HEK293 (cell line): ENCODE measurements at regions not wholly inside any gene's neighbourhood (a gene's known extent, or its start where the extent isn't known, plus 50 kb on each side); places are given as distances from the start of the nearest gene placed in this dataset.
A peak's percentile ranks its signal among the peaks of the same experiment; 100 is the strongest.

Source experiments
- CTCF ChIA-PET: fragments of 350-600 bp; formaldehyde crosslinking; extraction: SDS; loops from one replicate; lab custom pipeline; 2021; ENCODE audit warnings: antibody characterized with exemption; lab: Yijun Ruan, JAX
- POLR2A ChIA-PET: fragments of 300-600 bp; formaldehyde crosslinking; extraction: SDS; loops from one replicate; lab custom pipeline; 2020; ENCODE audit warnings: antibody characterized with exemption, inconsistent platforms; lab: Yijun Ruan, JAX
- H3K27ac ChIP-seq: fragments of 200-500 bp; sonication (Bioruptor generic); 2 replicates; pipeline ENCODE4 v1.5.1; 2014; ENCODE audit warnings: low read depth, low read length, control low read depth, inconsistent platforms; ENCODE audit errors: extremely low read depth
- H3K36me3 ChIP-seq, 2 experiments: fragments of 200-500 bp in 1 of 2; sonication (Bioruptor generic) in 1 of 2; 1 replicate in 1 of 2; 2 replicates in 1 of 2; pipeline ENCODE4 v1.5.1; 2014 to 2017; ENCODE audit warnings: inconsistent platforms in 2 of 2, low read length in 2 of 2; ENCODE audit not compliant: control insufficient read depth in 2 of 2, insufficient read depth in 1 of 2
- H3K4me1 ChIP-seq: fragments of 200-500 bp; sonication (Bioruptor generic); 2 replicates; pipeline ENCODE4 v1.5.1; 2014; ENCODE audit warnings: mild to moderate bottlenecking, low read length, inconsistent platforms; ENCODE audit not compliant: control insufficient read depth, insufficient read depth
- H3K4me3 ChIP-seq: 2 replicates; pipeline ENCODE4 v1.5.1; 2011; ENCODE audit warnings: low read depth, mild to moderate bottlenecking, control low read depth, low read length, moderate library complexity
- H3K9me3 ChIP-seq: fragments of 200-500 bp; sonication (Bioruptor generic); 2 replicates; pipeline ENCODE4 v1.5.1; 2014; ENCODE audit warnings: low read depth, low read length, inconsistent platforms; ENCODE audit not compliant: control insufficient read depth, insufficient read depth
- KLF10 ChIP-seq: fragments of 450-650 bp; IDR thresholded peaks from 2 replicates; pipeline ENCODE4 v1.5.1; 2018; ENCODE audit warnings: missing biosample characterization, mild to moderate bottlenecking, missing genetic modification characterization
- OSR2 ChIP-seq: fragments of 450-650 bp; formaldehyde crosslinking; IDR thresholded peaks from 2 replicates; pipeline ENCODE4 v1.5.1; 2016; ENCODE audit warnings: missing biosample characterization, missing genetic modification characterization
- SP2 ChIP-seq: fragments of 450-650 bp; formaldehyde crosslinking; IDR thresholded peaks from 2 replicates; pipeline ENCODE4 v1.5.1; 2016; ENCODE audit warnings: missing biosample characterization, missing genetic modification characterization
- ZBTB21 ChIP-seq: fragments of 450-650 bp; formaldehyde crosslinking; IDR thresholded peaks from 2 replicates; pipeline ENCODE4 v1.5.1; 2017; ENCODE audit warnings: missing biosample characterization, missing genetic modification characterization
- ZNF416 ChIP-seq: fragments of 450-650 bp; formaldehyde crosslinking; IDR thresholded peaks from 2 replicates; pipeline ENCODE4 v1.5.1; 2016; ENCODE audit warnings: missing biosample characterization, missing genetic modification characterization
- ZNF423 ChIP-seq: fragments of 450-650 bp; formaldehyde crosslinking; IDR thresholded peaks from 2 replicates; pipeline ENCODE4 v1.5.1; 2016; ENCODE audit warnings: missing biosample characterization, missing genetic modification characterization
- ZNF426 ChIP-seq: fragments of 450-650 bp; formaldehyde crosslinking; IDR thresholded peaks from 2 replicates; pipeline ENCODE4 v1.5.1; 2017; ENCODE audit warnings: missing biosample characterization, missing genetic modification characterization, mild to moderate bottlenecking, inconsistent platforms, moderate library complexity
- ZNF433 ChIP-seq: fragments of 450-650 bp; formaldehyde crosslinking; IDR thresholded peaks from 2 replicates; pipeline ENCODE4 v1.5.1; 2016; ENCODE audit warnings: missing biosample characterization, missing genetic modification characterization, low read depth
- ZNF473 ChIP-seq: fragments of 450-650 bp; formaldehyde crosslinking; IDR thresholded peaks from 2 replicates; pipeline ENCODE4 v1.5.1; 2017; ENCODE audit warnings: missing biosample characterization, missing genetic modification characterization
- ZNF501 ChIP-seq: fragments of 450-650 bp; formaldehyde crosslinking; IDR thresholded peaks from 2 replicates; pipeline ENCODE4 v1.5.1; 2016; ENCODE audit warnings: missing biosample characterization, missing genetic modification characterization
- ZNF514 ChIP-seq: fragments of 450-650 bp; formaldehyde crosslinking; IDR thresholded peaks from 2 replicates; pipeline ENCODE4 v1.5.1; 2016; ENCODE audit warnings: missing biosample characterization, missing genetic modification characterization
- ZNF548 ChIP-seq: fragments of 450-650 bp; formaldehyde crosslinking; IDR thresholded peaks from 2 replicates; pipeline ENCODE4 v1.5.1; 2016; ENCODE audit warnings: missing biosample characterization, missing genetic modification characterization
- ZNF561 ChIP-seq: fragments of 450-650 bp; IDR thresholded peaks from 2 replicates; pipeline ENCODE4 v1.5.1; 2018; ENCODE audit warnings: missing biosample characterization, missing genetic modification characterization, borderline replicate concordance
- ZNF596 ChIP-seq: fragments of 450-650 bp; IDR thresholded peaks from 2 replicates; pipeline ENCODE4 v1.5.0; 2018; ENCODE audit warnings: missing biosample characterization, mild to moderate bottlenecking, missing genetic modification characterization, moderate library complexity
- ZNF623 ChIP-seq: fragments of 450-650 bp; formaldehyde crosslinking; IDR thresholded peaks from 2 replicates; pipeline ENCODE4 v1.5.1; 2016; ENCODE audit warnings: missing biosample characterization, missing genetic modification characterization
- ZNF654 ChIP-seq: fragments of 450-650 bp; formaldehyde crosslinking; IDR thresholded peaks from 2 replicates; pipeline ENCODE4 v1.5.1; 2016; ENCODE audit warnings: low read depth, missing biosample characterization, missing genetic modification characterization
- TF ChIP-seq, protein P1 (sequence below): fragments of 450-650 bp; formaldehyde crosslinking; IDR thresholded peaks from 2 replicates; pipeline ENCODE4 v1.5.1; 2016; ENCODE audit warnings: missing biosample characterization, missing genetic modification characterization
- TF ChIP-seq, protein P2 (sequence below): fragments of 450-650 bp; formaldehyde crosslinking; IDR thresholded peaks from 2 replicates; pipeline ENCODE4 v1.5.1; 2016; ENCODE audit warnings: missing biosample characterization, missing genetic modification characterization
- TF ChIP-seq, protein P3 (sequence below): fragments of 450-650 bp; formaldehyde crosslinking; IDR thresholded peaks from 2 replicates; pipeline ENCODE4 v1.5.1; 2016; ENCODE audit warnings: missing biosample characterization, missing genetic modification characterization

DNA sequence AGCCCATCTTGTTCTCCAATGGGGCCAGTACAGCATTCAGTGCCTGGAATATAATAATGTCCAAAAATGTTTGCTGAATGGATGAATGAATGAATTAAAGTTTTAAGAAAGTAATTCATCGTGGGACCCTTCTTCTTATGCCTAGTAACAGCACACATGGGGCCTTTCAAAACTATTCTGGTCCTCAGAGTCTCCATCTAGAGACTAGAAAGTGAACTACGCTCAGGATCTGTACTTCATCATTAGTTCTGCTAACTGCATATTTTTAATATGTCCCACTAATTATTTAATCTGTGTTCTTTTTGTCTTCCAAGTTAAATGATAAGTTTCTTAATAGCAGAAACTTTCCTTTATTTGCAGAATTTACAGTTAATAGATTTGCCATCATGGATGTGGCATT lies 172.5 kb downstream of the SMAD2 start:
- H3K4me1 ChIP-seq, result no peaks in the 10 kb centered on the region
- no peak overlapping the region for H3K4me3 ChIP-seq
- no peak for TF ChIP-seq OSR2 (tag by site-specific recombination)
- ChIA-PET CTCF (interaction anchor here (4.1 kb wide), 1 partner anchor 544 kb away, joined by 68 read pairs; no protein-coding TSS in a partner anchor), POLR2A (no interaction called here)
- H3K36me3 ChIP-seq, result no peaks in the 10 kb centered on the region; a peak in 1 of 3 replicates
- H3K27ac ChIP-seq, result no peak overlapping the region
- no peaks in the 10 kb centered on the region for H3K9me3 ChIP-seq

DNA sequence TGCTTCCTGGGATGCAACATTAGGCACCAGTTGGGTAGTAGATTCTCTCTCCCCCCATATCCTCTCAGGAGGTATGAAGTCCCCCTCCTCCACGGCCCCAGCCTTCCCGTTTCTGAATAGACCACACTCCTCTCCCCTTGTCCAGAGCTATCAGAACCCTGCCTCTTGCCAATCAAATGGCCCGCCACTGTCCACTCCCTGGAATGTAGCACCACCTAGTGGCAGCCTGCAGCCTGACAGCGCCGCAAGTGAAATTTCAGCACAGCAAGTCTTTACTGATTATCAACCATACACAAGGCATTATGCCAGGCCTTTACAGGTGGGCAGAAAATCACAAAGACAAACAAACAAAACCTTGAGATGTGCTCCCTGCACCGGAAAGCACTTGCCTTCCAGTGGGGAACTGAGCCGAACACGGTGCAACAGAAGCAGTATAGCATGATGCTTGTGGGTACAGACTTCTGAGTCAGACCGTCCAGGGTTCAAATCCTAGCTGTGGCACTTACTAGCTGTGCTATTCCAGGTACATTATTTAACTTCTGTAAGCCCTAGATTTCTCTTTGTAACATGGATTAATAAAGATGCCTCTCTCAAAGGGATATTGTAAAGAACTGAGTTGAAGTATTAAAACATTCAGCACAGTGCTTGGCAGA lies 174.0 kb downstream of the SMAD2 start:
- no peaks in the 10 kb centered on the region; a peak in 1 of 3 replicates for H3K36me3 ChIP-seq
- ChIA-PET POLR2A (no interaction called here), CTCF (interaction anchor here (0.6 to 4.1 kb wide), 39 partner anchors 10 to 1607 kb away, joined by 3 to 68 read pairs (median 4); no protein-coding TSS in a partner anchor)
- no peak overlapping the region for H3K4me3 ChIP-seq
- H3K27ac ChIP-seq, result no peak overlapping the region
- no peaks in the 10 kb centered on the region for H3K4me1 ChIP-seq
- TF ChIP-seq ZNF416 (no peak), ZNF561 (tag by site-specific recombination) (no peak), ZNF654 (tag by site-specific recombination) (peak; percentile 71), SP2 (tag by site-specific recombination) (no peak), ZNF423 (tag by site-specific recombination) (no peak), ZNF514 (no peak), ZNF426 (tag by site-specific recombination) (no peak)
- TF ChIP-seq, protein P1, sequence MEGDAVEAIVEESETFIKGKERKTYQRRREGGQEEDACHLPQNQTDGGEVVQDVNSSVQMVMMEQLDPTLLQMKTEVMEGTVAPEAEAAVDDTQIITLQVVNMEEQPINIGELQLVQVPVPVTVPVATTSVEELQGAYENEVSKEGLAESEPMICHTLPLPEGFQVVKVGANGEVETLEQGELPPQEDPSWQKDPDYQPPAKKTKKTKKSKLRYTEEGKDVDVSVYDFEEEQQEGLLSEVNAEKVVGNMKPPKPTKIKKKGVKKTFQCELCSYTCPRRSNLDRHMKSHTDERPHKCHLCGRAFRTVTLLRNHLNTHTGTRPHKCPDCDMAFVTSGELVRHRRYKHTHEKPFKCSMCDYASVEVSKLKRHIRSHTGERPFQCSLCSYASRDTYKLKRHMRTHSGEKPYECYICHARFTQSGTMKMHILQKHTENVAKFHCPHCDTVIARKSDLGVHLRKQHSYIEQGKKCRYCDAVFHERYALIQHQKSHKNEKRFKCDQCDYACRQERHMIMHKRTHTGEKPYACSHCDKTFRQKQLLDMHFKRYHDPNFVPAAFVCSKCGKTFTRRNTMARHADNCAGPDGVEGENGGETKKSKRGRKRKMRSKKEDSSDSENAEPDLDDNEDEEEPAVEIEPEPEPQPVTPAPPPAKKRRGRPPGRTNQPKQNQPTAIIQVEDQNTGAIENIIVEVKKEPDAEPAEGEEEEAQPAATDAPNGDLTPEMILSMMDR (tag by site-specific recombination), result peak; percentile 72; the same call in 1 of the 2 replicates
- TF ChIP-seq, protein P2, sequence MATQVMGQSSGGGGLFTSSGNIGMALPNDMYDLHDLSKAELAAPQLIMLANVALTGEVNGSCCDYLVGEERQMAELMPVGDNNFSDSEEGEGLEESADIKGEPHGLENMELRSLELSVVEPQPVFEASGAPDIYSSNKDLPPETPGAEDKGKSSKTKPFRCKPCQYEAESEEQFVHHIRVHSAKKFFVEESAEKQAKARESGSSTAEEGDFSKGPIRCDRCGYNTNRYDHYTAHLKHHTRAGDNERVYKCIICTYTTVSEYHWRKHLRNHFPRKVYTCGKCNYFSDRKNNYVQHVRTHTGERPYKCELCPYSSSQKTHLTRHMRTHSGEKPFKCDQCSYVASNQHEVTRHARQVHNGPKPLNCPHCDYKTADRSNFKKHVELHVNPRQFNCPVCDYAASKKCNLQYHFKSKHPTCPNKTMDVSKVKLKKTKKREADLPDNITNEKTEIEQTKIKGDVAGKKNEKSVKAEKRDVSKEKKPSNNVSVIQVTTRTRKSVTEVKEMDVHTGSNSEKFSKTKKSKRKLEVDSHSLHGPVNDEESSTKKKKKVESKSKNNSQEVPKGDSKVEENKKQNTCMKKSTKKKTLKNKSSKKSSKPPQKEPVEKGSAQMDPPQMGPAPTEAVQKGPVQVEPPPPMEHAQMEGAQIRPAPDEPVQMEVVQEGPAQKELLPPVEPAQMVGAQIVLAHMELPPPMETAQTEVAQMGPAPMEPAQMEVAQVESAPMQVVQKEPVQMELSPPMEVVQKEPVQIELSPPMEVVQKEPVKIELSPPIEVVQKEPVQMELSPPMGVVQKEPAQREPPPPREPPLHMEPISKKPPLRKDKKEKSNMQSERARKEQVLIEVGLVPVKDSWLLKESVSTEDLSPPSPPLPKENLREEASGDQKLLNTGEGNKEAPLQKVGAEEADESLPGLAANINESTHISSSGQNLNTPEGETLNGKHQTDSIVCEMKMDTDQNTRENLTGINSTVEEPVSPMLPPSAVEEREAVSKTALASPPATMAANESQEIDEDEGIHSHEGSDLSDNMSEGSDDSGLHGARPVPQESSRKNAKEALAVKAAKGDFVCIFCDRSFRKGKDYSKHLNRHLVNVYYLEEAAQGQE, result no peak
- H3K9me3 ChIP-seq, result no peaks in the 10 kb centered on the region

DNA sequence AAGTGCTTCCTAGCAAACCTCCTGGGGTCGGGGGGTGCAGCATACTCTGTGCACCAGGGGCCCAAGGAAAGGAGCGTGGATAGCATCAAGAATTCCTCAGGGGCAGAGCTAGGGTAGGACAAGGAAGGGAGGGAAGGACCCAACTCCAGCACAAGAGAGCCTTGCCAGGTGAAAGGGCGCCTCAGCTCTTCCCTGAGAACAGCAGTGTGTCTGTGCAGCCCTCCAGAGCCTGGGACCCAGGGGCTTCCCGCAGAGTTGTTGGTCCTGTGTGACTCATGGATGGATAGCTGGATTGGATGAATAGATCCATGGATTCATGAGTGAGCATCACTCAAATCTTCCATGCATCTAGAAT lies 175.4 kb downstream of the SMAD2 start:
- CTCF ChIA-PET, result interaction anchor here (0.5 to 4.1 kb wide), 55 partner anchors 11 to 1081 kb away, joined by 3 to 68 read pairs (median 4); no protein-coding TSS in a partner anchor

More for the DNA sequence above, 175.4 kb downstream of the SMAD2 start:
- H3K9me3 ChIP-seq, result no peaks in the 10 kb centered on the region
- POLR2A ChIA-PET, result no interaction called here
- TF ChIP-seq ZNF548 (tag by site-specific recombination), result no peak
- TF ChIP-seq ZNF501 (tag by site-specific recombination), result no peak
- TF ChIP-seq ZNF473, result no peak
- no peak for TF ChIP-seq ZBTB21
- TF ChIP-seq, protein P3, sequence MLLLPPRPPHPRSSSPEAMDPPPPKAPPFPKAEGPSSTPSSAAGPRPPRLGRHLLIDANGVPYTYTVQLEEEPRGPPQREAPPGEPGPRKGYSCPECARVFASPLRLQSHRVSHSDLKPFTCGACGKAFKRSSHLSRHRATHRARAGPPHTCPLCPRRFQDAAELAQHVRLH, result no peak
- no peak for TF ChIP-seq KLF10 (tag by site-specific recombination)
- TF ChIP-seq ZNF596, result no peak
- TF ChIP-seq ZNF433, result no peak
- TF ChIP-seq ZNF623, result no peak
- H3K4me1 ChIP-seq, result no peaks in the 10 kb centered on the region
- H3K36me3 ChIP-seq, result no peaks in the 10 kb centered on the region
- no peak overlapping the region for H3K27ac ChIP-seq
- H3K4me3 ChIP-seq, result no peak overlapping the region
